Panc1 (cell line): ENCODE measurements at regions not wholly inside any gene's neighbourhood (a gene's known extent, or its start where the extent isn't known, plus 50 kb on each side); places are given as distances from the start of the nearest gene placed in this dataset.

ENCODE experiments used
- POLR2AphosphoS5 ChIP-seq: IDR thresholded peaks from 2 replicates; pipeline ENCODE4 v1.6.1; 2012; ENCODE audit warnings: mild to moderate bottlenecking, low read depth, low read length, moderate library complexity
- SIN3A ChIP-seq: IDR thresholded peaks from 2 replicates; pipeline ENCODE4 v1.6.1; 2012; ENCODE audit warnings: low read depth, mild to moderate bottlenecking, low read length, moderate library complexity, borderline replicate concordance; ENCODE audit not compliant: insufficient read depth
- TCF7L2 ChIP-seq: IDR thresholded peaks from 2 replicates; pipeline ENCODE4 v1.6.1; 2011; ENCODE audit warnings: mild to moderate bottlenecking, low read depth, low read length, inconsistent platforms
- TF ChIP-seq, protein P1 (sequence below): fragments of 450-650 bp; IDR thresholded peaks from 2 replicates; pipeline ENCODE4 v1.5.1; 2017; ENCODE audit warnings: mild to moderate bottlenecking
- TF ChIP-seq, protein P2 (sequence below), 2 experiments: IDR thresholded peaks; 2 replicates each; pipeline ENCODE4 v1.6.1; 2011 to 2012; ENCODE audit warnings: low read depth in 2 of 2, control low read depth in 1 of 2, low read length in 1 of 2, mild to moderate bottlenecking in 1 of 2, moderate library complexity in 1 of 2; ENCODE audit not compliant: insufficient read depth in 1 of 2

DNA sequence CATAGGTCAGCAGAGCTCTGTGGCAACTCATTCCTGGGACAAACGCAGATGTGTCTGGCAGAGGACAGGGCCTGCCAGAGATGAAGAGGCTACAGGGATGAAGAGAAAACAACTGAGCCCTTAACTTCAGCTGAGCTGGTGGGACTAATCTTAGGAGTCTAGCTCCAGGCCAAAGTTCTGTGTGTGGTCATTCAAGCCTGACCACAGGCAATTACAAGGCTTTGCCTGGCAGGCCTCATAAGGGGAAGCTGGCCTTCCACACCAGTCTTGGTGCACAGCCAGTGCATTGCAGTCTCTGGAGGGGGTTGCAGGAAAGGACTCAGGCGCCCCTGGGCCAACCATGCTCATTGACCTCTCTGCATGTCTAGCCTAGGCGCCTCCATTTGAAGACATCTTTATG is 127.6 kb upstream of the DAAM1 start:
- TF ChIP-seq POLR2AphosphoS5, result no peak
- TF ChIP-seq, protein P1, sequence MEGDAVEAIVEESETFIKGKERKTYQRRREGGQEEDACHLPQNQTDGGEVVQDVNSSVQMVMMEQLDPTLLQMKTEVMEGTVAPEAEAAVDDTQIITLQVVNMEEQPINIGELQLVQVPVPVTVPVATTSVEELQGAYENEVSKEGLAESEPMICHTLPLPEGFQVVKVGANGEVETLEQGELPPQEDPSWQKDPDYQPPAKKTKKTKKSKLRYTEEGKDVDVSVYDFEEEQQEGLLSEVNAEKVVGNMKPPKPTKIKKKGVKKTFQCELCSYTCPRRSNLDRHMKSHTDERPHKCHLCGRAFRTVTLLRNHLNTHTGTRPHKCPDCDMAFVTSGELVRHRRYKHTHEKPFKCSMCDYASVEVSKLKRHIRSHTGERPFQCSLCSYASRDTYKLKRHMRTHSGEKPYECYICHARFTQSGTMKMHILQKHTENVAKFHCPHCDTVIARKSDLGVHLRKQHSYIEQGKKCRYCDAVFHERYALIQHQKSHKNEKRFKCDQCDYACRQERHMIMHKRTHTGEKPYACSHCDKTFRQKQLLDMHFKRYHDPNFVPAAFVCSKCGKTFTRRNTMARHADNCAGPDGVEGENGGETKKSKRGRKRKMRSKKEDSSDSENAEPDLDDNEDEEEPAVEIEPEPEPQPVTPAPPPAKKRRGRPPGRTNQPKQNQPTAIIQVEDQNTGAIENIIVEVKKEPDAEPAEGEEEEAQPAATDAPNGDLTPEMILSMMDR, result no peak
- no peak for TF ChIP-seq TCF7L2
- TF ChIP-seq, protein P2, sequence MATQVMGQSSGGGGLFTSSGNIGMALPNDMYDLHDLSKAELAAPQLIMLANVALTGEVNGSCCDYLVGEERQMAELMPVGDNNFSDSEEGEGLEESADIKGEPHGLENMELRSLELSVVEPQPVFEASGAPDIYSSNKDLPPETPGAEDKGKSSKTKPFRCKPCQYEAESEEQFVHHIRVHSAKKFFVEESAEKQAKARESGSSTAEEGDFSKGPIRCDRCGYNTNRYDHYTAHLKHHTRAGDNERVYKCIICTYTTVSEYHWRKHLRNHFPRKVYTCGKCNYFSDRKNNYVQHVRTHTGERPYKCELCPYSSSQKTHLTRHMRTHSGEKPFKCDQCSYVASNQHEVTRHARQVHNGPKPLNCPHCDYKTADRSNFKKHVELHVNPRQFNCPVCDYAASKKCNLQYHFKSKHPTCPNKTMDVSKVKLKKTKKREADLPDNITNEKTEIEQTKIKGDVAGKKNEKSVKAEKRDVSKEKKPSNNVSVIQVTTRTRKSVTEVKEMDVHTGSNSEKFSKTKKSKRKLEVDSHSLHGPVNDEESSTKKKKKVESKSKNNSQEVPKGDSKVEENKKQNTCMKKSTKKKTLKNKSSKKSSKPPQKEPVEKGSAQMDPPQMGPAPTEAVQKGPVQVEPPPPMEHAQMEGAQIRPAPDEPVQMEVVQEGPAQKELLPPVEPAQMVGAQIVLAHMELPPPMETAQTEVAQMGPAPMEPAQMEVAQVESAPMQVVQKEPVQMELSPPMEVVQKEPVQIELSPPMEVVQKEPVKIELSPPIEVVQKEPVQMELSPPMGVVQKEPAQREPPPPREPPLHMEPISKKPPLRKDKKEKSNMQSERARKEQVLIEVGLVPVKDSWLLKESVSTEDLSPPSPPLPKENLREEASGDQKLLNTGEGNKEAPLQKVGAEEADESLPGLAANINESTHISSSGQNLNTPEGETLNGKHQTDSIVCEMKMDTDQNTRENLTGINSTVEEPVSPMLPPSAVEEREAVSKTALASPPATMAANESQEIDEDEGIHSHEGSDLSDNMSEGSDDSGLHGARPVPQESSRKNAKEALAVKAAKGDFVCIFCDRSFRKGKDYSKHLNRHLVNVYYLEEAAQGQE (IDR thresholded peaks at IDR 0.05; ENCODE audit: insufficient read depth in 1 of 2, low read depth in 2 of 2, low read length in 1 of 2), result no peak
- TF ChIP-seq SIN3A, result no peak
